ENCODE measurements at regions not wholly inside any gene's neighbourhood (a gene's known extent, or its start where the extent isn't known, plus 50 kb on each side); places are given as distances from the start of the nearest gene placed in this dataset.
"Not testable (repeated sequence)": the region's sequence is repeated elsewhere in the genome, so short reads cannot be mapped to it uniquely, and the experiment has no call there.

- H3K4me3 ChIP-seq (replicated peaks; ENCODE audit: low read depth, low read length) = no peak overlapping the region
- DNase-seq (ENCODE audit: extremely low read depth, low read depth) = no peak
- TF ChIP-seq CTCF (IDR thresholded peaks at IDR 0.05; ENCODE audit: low read depth, low read length, missing control alignments) = no peak
Measured at GRCh38 chr2:126042089-126042488, 613.9 kb upstream of the GYPC start.

DNA sequence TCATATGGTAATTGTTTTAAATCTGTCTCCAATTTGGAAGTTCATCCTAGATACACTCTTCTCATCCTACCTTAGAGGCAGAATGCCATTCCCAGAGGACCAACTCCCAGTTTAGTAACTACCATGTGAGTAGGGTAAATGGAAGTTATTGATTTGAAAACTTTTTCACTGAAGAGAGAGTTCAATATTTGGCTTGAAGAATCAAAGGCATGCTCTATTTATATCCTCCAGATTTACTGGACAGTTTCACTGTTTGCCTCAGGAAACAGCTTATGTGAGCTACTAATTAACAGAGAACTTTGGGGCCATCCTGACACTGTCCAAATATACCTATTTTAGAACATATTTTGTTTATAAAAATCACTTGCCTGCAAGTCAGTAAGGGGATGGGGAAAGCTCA is 607.2 kb upstream of the GYPC start:
- no peak for DNase-seq (ENCODE audit: extremely low read depth, low read depth)
- no peak overlapping the region for H3K4me3 ChIP-seq (replicated peaks; ENCODE audit: low read depth, low read length)
- no peak for TF ChIP-seq CTCF (IDR thresholded peaks at IDR 0.05; ENCODE audit: low read depth, low read length, missing control alignments)

GRCh38 chr2:126049461-126049860 is 606.5 kb upstream of the GYPC start:
- no peak for DNase-seq (ENCODE audit: extremely low read depth, low read depth)
- no peak overlapping the region for H3K4me3 ChIP-seq (replicated peaks; ENCODE audit: low read depth, low read length)

DNA sequence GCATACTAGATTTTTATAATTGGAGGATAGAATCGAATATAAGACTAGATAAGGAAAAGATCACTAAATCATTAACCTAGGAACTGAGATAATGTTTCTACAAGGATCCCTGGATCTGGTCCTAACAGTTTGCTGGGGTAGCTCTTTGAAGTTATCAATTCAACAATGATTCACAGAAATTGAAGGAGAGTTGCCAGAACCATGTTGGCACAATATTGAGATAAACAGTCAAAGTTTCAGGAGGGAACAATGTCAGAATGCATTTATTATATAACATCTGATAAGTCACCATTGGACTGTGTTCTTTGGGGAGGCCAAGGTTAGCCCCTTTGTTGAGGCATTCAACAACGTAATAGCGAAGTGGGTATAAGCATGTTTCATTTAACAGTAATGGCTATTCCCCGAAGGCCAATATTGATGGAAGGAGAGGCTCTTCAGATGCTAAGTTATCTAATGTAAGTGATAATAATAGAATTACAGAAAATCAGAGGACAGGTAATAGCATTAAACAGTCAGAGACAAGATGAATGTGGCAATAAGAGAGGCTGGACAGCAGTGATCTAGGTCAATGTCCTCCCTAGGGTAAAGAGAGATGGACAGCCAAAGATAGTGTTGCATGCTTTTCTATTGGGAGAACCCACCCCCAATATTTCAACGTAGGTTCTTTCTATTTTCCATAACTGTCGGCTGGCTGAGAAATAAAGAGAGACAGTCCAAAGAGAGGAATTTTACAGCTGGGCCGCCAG is 604.8 kb upstream of the GYPC start:
- H3K4me3 ChIP-seq (replicated peaks; ENCODE audit: low read depth, low read length) = no peak overlapping the region
- DNase-seq (ENCODE audit: extremely low read depth, low read depth) = no peak
- no peak for TF ChIP-seq CTCF (IDR thresholded peaks at IDR 0.05; ENCODE audit: low read depth, low read length, missing control alignments)

More at GRCh38 chr2:126049461-126049860, 606.5 kb upstream of the GYPC start:
- no peak for TF ChIP-seq CTCF (IDR thresholded peaks at IDR 0.05; ENCODE audit: low read depth, low read length, missing control alignments)

DNA sequence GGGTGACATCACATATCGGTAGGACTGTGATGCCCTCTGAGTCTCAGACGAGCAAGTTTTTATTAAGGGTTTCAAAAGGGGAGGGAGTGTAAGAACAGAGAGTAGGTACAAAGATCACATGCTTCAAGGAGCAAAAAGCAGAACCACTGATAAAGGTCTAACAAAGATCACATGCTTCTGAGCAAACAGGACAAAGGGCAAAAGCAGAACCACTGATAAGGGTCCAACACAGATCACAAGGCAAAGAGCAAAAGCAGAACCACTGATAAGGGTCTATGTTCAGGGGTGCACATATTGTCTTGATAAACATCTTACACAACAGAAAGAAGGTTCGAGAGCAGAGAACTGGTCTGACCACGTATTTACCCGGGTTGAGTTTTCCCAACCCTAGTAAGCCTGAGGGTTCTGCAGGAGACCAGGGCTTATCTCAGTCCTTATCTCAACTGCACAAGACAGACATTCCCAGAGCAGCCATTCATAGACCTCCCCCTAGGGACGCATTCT is 604.2 kb upstream of the GYPC start:
- DNase-seq (ENCODE audit: extremely low read depth, low read depth); H3K4me3 ChIP-seq (replicated peaks; ENCODE audit: low read depth, low read length): not testable (repeated sequence)

- no peak overlapping the region for H3K4me3 ChIP-seq (replicated peaks; ENCODE audit: low read depth, low read length)
- DNase-seq (ENCODE audit: extremely low read depth, low read depth) = no peak
- TF ChIP-seq CTCF (IDR thresholded peaks at IDR 0.05; ENCODE audit: low read depth, low read length, missing control alignments) = no peak
Measured at GRCh38 chr2:126059379-126059778, 596.6 kb upstream of the GYPC start.

DNA sequence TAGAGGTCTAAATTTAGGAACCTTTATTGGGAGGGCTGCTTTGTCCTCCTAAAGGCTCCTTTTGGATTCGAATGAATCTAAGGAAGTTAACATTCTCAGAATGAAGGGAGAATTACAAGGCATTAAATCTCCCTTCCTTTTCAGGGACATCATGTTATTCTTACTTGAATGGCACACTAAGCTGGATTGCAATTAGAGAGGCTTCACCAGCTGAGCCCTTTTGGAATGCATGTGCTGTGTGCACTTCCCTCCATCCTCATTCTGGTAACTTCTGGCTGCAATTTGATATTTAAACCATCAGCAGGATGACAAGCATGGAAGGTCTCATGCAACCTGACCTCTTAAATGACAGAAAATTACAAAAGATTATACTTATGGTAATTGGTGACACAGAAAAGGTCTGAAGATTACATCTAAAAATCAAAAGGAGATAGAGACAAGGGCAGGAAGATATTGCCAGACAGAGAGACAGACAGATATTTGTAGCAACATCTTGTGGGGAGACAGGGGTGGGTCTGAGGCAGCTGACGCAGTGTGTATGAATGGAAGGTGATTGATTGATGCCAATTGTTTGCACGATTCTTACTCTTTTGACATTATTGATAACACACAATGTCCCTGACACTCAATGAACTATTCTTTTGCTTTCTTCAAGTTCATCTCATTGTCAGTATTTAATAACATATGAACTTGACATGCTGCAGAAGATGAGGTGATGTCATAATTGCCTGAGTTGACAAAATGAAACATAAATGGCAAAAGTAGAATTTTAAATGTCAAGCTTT is 570.8 kb upstream of the GYPC start:
- DNase-seq (ENCODE audit: extremely low read depth, low read depth) = no peak
- no peak overlapping the region for H3K4me3 ChIP-seq (replicated peaks; ENCODE audit: low read depth, low read length)
- TF ChIP-seq CTCF (IDR thresholded peaks at IDR 0.05; ENCODE audit: low read depth, low read length, missing control alignments) = no peak

Measured in HFF-Myc (cell line).